Osteoblast (primary cell): ENCODE measurements at regions not wholly inside any gene's neighbourhood (a gene's known extent, or its start where the extent isn't known, plus 50 kb on each side); places are given as distances from the start of the nearest gene placed in this dataset.

Experiments used
- DNase-seq: peaks from one replicate; pipeline ENCODE4 v3.0.0; 2011; ENCODE audit warnings: low spot score, mixed read lengths; ENCODE audit not compliant: insufficient read length; ENCODE audit errors: missing footprints
- H2AFZ ChIP-seq: 2 replicates; pipeline ENCODE4 v1.6.0; 2011; ENCODE audit warnings: mild to moderate bottlenecking, low read length
- H3K27ac ChIP-seq: 2 replicates; pipeline ENCODE4 v1.5.1; 2011; ENCODE audit warnings: mild to moderate bottlenecking, low read depth, low read length, moderate library complexity
- H3K27me3 ChIP-seq: 2 replicates; pipeline ENCODE4 v1.6.0; 2012; ENCODE audit warnings: mild to moderate bottlenecking, control low read depth, inconsistent platforms, low read length, moderate library complexity; ENCODE audit not compliant: insufficient read depth
- H3K36me3 ChIP-seq: 2 replicates; pipeline ENCODE4 v1.5.1; 2011; ENCODE audit warnings: mild to moderate bottlenecking, low read length, control low read depth, moderate library complexity; ENCODE audit not compliant: insufficient read depth
- H3K4me1 ChIP-seq: 2 replicates; pipeline ENCODE4 v1.5.1; 2011; ENCODE audit warnings: mild to moderate bottlenecking, low read length, control low read depth, moderate library complexity; ENCODE audit not compliant: insufficient read depth
- H3K4me2 ChIP-seq: 2 replicates; pipeline ENCODE4 v1.6.0; 2011; ENCODE audit warnings: mild to moderate bottlenecking, low read length; ENCODE audit not compliant: insufficient read depth
- H3K4me3 ChIP-seq: fragments of 200-600 bp; sonication (generic); 3 replicates; pipeline ENCODE4 v1.5.1; 2012; ENCODE audit warnings: mild to moderate bottlenecking, low read length, inconsistent platforms; ENCODE audit not compliant: insufficient read depth
- H3K79me2 ChIP-seq: 2 replicates; pipeline ENCODE4 v1.6.0; 2012; ENCODE audit warnings: mild to moderate bottlenecking, low read length, control low read depth, inconsistent platforms; ENCODE audit not compliant: insufficient read depth
- H3K9me3 ChIP-seq: 2 replicates; pipeline ENCODE4 v1.5.1; 2011; ENCODE audit warnings: low read depth, low read length, control low read depth
- H4K20me1 ChIP-seq: 2 replicates; pipeline ENCODE4 v1.6.0; 2012; ENCODE audit warnings: mild to moderate bottlenecking, low read length, control low read depth; ENCODE audit not compliant: insufficient read depth
- TF ChIP-seq, protein P1 (sequence below): IDR thresholded peaks from 2 replicates; pipeline ENCODE4 v1.5.1; 2011; ENCODE audit warnings: mild to moderate bottlenecking, low read depth, low read length, moderate library complexity; ENCODE audit errors: extremely low read depth

DNA sequence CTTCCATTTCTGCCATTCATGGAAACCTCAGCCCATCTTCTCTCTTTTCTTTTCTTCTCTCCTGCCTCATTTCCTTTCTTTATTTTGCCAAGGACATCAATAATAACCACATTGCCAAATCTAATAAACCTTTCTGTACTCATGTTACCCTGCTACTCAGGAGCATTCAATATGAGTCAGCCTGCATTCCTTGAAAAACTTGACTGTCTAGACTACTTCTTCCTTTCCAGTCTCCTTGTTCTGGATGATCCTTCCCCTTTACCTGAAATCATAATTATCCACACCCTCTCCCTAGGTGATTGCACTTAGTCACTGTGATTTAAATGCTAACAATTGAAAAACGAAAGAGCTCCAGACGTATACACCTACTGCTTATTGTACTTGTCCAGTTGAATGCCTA is 253.2 kb upstream of the CENPE start:
- Histone ChIP-seq H3K4me3 (no peak overlapping the region), H3K36me3 (no peaks in the 10 kb centered on the region), H3K27me3 (no peaks in the 10 kb centered on the region), H3K9me3 (no peaks in the 10 kb centered on the region), H4K20me1 (no peaks in the 10 kb centered on the region), H2AFZ (no peak overlapping the region), H3K27ac (no peak overlapping the region), H3K4me1 (no peaks in the 10 kb centered on the region), H3K4me2 (no peak overlapping the region), H3K79me2 (no peaks in the 10 kb centered on the region)
- DNase-seq = no peak
- TF ChIP-seq, protein P1, sequence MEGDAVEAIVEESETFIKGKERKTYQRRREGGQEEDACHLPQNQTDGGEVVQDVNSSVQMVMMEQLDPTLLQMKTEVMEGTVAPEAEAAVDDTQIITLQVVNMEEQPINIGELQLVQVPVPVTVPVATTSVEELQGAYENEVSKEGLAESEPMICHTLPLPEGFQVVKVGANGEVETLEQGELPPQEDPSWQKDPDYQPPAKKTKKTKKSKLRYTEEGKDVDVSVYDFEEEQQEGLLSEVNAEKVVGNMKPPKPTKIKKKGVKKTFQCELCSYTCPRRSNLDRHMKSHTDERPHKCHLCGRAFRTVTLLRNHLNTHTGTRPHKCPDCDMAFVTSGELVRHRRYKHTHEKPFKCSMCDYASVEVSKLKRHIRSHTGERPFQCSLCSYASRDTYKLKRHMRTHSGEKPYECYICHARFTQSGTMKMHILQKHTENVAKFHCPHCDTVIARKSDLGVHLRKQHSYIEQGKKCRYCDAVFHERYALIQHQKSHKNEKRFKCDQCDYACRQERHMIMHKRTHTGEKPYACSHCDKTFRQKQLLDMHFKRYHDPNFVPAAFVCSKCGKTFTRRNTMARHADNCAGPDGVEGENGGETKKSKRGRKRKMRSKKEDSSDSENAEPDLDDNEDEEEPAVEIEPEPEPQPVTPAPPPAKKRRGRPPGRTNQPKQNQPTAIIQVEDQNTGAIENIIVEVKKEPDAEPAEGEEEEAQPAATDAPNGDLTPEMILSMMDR = no peak

DNA sequence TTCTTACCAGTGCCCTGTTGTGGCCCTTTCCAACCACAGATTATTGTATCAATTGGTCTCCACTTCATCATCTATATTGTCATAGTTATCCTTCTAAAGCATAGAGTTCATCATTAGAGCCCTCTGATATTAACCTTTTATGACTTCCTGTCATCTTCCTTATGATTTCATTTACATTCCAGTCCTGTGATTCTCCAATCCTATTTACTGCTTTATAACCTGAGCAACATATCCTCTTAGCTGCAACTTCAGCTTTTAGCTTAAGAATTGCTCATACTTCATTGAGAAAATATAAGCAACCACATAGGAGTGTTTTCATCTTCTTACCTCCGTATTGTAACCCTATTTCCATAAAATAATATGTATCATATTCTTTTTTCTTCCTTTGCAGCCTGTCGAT is 252.6 kb upstream of the CENPE start:
- Histone ChIP-seq H3K9me3 (no peaks in the 10 kb centered on the region), H3K79me2 (no peaks in the 10 kb centered on the region), H3K4me1 (no peaks in the 10 kb centered on the region), H3K27me3 (no peaks in the 10 kb centered on the region), H3K4me2 (no peak overlapping the region), H3K27ac (no peak overlapping the region), H3K4me3 (no peak overlapping the region), H3K36me3 (no peaks in the 10 kb centered on the region), H2AFZ (no peak overlapping the region), H4K20me1 (no peaks in the 10 kb centered on the region)
- DNase-seq = no peak
- TF ChIP-seq, protein P1 = no peak

DNA sequence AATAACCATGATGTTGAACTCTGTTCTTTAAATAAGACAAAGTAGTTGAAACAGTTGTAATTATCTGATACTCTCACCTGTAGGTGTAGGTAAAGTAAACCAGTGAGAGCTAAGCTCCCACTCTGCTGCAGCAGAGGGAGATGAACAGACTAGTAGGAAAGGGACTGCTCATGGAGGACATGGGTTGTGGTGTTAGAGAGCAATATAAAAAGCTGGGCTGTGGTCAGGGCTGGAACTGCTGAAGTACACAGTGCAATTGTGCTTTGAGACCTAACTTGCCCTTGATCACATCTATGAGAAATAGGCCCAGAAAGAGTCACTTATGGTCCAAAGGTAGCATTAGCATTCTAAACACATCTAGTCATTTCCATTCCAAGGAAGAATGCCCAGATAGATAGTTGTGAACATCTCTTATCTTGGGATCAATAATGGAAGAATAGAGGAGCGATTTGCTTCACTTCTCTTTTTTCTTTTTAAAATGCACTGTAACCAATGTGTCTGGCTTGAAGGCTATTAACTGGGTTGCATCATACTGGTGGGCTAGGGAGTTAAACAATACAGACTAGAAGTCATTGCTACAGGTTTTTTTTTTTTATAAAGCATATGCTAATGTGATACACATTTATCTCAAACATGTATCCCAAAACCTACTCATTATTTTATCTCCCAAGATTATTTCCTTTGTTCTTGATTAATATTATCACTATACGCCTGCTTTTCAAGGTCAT is 251.3 kb upstream of the CENPE start:
- no peak overlapping the region for H3K4me2 ChIP-seq
- H3K4me1 ChIP-seq = no peaks in the 10 kb centered on the region
- H4K20me1 ChIP-seq = no peaks in the 10 kb centered on the region
- no peak overlapping the region for H3K4me3 ChIP-seq
- TF ChIP-seq, protein P1 = no peak
- no peak for DNase-seq
- no peaks in the 10 kb centered on the region for H3K79me2 ChIP-seq
- no peak overlapping the region for H2AFZ ChIP-seq
- no peak overlapping the region for H3K27ac ChIP-seq
- no peaks in the 10 kb centered on the region for H3K9me3 ChIP-seq
- no peaks in the 10 kb centered on the region for H3K36me3 ChIP-seq
- H3K27me3 ChIP-seq = no peaks in the 10 kb centered on the region

DNA sequence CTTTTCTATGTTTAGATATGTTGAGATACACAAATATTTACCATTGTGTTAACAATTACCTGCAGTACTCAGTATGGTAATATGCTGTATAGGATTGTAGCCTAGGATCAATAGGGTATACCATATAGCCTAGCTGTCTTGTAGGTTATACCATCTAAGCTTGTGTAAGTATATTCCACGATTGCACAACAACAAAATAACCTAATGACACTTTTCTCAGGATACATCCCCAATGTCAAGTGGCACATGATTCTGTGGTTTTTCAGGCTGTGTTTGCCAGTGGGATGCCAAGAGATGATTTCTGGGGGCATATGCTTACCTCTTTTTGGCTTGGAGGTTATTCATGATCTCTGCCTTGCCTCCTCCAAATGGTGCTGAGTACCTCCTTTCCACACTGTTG is 247.2 kb upstream of the CENPE start:
- H3K79me2 ChIP-seq = no peaks in the 10 kb centered on the region
- no peak overlapping the region for H3K4me3 ChIP-seq
- TF ChIP-seq, protein P1 = no peak
- no peak overlapping the region for H2AFZ ChIP-seq
- no peaks in the 10 kb centered on the region for H3K4me1 ChIP-seq
- H3K36me3 ChIP-seq = no peaks in the 10 kb centered on the region
- H4K20me1 ChIP-seq = no peaks in the 10 kb centered on the region
- no peaks in the 10 kb centered on the region for H3K9me3 ChIP-seq
- no peaks in the 10 kb centered on the region for H3K27me3 ChIP-seq
- no peak for DNase-seq
- H3K4me2 ChIP-seq = no peak overlapping the region
- H3K27ac ChIP-seq = no peak overlapping the region
